22Rv1 (cell line): ENCODE measurements at regions not wholly inside any gene's neighbourhood (a gene's known extent, or its start where the extent isn't known, plus 50 kb on each side); places are given as distances from the start of the nearest gene placed in this dataset.

ENCODE experiments used
- CTCF ChIP-seq: fragments of 450-650 bp; IDR thresholded peaks from 2 replicates; pipeline ENCODE4 v1.5.1; 2017; ENCODE audit warnings: mild to moderate bottlenecking
- ZFX ChIP-seq: fragments of 450-650 bp; IDR thresholded peaks from 2 replicates; pipeline ENCODE4 v1.6.1; 2017; ENCODE audit warnings: antibody characterized with exemption, borderline replicate concordance

DNA sequence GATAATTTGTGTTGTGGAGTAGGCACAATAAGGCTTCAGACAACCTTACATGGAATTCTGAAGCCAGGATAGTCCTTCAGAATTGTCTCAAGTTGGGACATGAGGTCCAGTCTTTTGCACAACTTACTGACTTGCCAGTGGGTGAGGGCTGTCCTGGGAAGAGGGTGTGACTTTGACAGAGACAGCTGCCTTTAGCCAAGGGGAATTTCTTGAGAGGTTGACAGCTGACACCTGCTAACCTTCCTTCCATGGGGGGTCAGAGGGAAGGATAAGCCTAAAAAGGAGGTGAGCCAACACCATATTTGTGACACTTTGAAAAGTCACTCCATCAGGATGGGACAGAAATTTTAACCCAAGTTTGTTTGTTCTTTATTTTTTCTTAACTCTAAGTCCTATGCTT is 907.8 kb upstream of the CRIM1 start:
- TF ChIP-seq CTCF (no peak), ZFX (no peak)
